Stimulated activated naive CD4-positive, alpha-beta T cell (primary cell): ENCODE measurements at regions not wholly inside any gene's neighbourhood (a gene's known extent, or its start where the extent isn't known, plus 50 kb on each side); places are given as distances from the start of the nearest gene placed in this dataset.

Experiments used
- DNase-seq, 6 experiments: peaks; one replicate each; lab custom pipeline; 2025; lab: John Stamatoyannopoulos, UW

GRCh38 chr6:153790048-153790447 lies 249.0 kb upstream of the OPRM1 start:
- DNase-seq, result no peak

GRCh38 chr6:153787341-153787606 lies 251.8 kb upstream of the OPRM1 start:
- DNase-seq, result no peak

DNA sequence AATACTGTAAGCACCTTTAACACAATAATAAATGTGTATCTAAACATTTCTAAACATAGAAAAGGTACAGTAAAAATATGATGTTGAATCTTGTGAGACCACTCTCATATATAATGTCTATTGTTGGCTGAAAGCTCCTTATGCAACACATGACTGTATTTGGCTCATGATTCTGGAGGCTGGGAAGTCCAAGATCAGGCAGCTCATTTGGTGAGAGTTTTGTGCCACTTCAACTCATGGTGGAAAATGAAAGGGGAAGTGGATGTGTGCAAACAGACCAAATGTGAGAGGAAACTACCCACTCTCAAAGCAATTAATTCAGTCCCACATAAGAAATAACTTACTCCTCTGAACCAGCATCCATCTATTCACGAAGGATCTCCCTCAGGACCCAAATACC lies 257.7 kb upstream of the OPRM1 start:
- no peak for DNase-seq

DNA sequence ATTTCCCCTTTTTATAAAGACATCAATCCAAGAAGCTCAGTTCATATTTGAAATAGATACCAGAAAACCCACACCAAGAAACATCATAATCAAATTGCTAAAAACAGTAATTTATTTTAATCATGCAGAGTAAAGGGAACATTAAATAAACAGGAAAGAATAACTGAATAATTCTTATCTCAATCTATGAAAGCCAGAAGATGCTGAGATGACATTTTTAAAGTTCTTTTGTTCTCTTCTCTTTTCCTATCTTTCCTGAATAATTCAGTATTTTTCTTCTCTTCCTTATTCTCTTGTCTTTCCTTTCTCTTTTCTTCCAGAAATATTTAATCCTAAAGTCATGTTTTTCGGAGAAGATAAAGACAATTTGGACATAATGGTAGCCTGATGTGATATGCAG lies 259.0 kb upstream of the OPRM1 start:
- no peak for DNase-seq

DNA sequence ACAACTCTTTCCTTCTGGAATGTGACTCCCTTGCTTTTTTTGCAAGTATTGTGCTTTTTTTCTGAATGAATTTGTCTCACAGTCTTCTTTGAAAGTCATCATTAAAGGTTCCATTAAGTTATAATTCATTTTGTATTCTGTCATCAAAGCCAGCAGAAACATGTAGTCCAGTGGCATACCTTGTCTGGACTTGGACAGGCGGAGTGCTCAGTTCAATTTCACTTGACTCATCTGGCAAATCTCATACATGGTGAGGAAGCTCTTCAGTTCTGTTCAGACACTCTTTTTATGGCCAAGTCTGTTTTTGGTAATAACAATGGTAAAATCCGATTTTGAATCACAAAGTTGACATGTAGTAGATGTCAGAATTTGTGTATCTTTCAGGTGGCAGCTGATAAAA lies 260.8 kb upstream of the OPRM1 start:
- no peak for DNase-seq

- DNase-seq, result no peak
Observed at GRCh38 chr6:153771577-153771976, 267.5 kb upstream of the OPRM1 start.

GRCh38 chr6:153767127-153767526 lies 271.9 kb upstream of the OPRM1 start:
- DNase-seq, result no peak

DNA sequence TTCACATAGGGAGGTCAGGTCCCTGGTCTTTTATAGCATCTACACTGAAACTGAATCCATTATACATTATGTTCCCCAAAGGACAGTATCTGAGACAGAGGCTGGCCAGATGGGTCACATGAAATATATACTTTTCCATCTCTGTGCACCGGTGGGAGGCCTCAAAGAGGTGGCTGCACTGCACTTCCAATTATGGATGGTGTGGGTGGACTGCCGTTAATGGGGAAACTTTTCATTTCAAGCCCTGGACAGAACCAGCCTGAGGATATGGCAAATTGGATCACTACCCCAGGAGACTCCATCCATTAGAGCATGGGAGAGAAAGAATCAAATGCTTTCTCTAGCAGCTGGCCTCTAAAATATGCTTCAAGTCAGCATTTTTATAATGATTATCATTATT lies 280.5 kb upstream of the OPRM1 start:
- DNase-seq, result no peak

- DNase-seq, result no peak
Observed at GRCh38 chr6:153735761-153736160, 303.3 kb upstream of the OPRM1 start.

- no peak for DNase-seq
Observed at GRCh38 chr6:153729189-153729588, 309.9 kb upstream of the OPRM1 start.

DNA sequence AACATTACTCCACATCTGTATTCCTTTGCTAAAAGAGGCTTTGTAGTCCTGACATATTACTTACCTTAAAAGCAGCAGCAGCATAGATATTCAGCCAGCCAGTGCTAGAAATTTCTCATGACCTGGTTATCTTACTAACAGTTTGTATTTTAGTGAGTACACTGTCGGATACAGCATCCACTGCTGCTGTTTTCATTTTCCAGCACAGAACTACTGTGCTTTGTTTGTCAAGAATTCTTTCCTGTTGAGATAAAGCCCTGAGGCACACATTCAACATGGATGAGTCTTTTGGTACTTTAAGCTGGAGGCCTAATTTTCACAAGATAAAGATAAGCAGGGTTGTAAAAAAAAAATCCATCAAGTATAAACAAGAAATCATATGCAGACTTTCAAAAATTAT lies 311.2 kb upstream of the OPRM1 start:
- DNase-seq, result no peak

DNA sequence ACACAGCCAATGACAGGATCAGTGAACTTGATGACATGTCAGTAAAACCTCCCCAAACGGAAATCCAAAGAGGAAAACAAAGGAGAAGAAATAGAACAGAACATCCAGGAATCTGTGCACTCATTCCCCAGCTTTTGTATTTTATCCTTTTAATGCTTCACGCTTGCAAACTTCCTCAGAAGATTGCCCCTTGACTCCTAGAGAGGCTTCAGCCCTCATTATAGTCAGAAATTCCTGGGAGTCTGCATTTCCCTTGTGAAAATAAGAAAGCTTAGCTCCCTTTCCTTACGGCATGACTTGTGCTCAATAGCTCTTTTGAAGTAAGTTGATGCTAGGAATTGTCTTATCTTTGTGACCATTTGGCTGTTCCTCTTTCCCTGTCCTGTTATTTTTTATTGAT lies 313.6 kb upstream of the OPRM1 start:
- no peak for DNase-seq

- no peak for DNase-seq
Observed at GRCh38 chr6:153720732-153721131, 318.3 kb upstream of the OPRM1 start.

- DNase-seq, result no peak
Observed at GRCh38 chr6:153705429-153705828, 333.6 kb upstream of the OPRM1 start.

GRCh38 chr6:153702671-153703070 lies 336.4 kb upstream of the OPRM1 start:
- no peak for DNase-seq

- DNase-seq, result no peak
Observed at GRCh38 chr6:153698637-153699036, 340.4 kb upstream of the OPRM1 start.

GRCh38 chr6:153698001-153698400 lies 341.0 kb upstream of the OPRM1 start:
- DNase-seq, result no peak

GRCh38 chr6:153677522-153677921 lies 361.5 kb upstream of the OPRM1 start:
- DNase-seq, result no peak

- no peak for DNase-seq
Observed at GRCh38 chr6:153673750-153674149, 365.3 kb upstream of the OPRM1 start.

DNA sequence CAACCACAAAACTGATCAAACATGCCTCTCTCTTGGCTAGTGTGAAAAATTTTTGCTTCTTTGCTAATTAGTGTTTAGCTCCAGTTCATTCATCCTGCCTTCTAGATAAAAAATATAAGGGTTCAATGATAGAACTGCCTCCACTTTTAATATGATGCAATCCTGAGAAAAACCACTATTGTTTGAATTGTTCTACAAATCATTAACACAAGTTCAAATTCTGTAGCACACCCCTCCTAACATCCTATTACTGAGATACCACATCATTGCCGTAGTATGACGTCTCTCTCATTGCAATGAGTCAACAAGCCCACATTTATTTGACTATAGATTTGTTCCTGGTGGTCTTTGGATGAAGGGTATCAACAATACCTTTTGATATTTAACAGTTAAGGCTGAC lies 365.8 kb upstream of the OPRM1 start:
- no peak for DNase-seq

DNA sequence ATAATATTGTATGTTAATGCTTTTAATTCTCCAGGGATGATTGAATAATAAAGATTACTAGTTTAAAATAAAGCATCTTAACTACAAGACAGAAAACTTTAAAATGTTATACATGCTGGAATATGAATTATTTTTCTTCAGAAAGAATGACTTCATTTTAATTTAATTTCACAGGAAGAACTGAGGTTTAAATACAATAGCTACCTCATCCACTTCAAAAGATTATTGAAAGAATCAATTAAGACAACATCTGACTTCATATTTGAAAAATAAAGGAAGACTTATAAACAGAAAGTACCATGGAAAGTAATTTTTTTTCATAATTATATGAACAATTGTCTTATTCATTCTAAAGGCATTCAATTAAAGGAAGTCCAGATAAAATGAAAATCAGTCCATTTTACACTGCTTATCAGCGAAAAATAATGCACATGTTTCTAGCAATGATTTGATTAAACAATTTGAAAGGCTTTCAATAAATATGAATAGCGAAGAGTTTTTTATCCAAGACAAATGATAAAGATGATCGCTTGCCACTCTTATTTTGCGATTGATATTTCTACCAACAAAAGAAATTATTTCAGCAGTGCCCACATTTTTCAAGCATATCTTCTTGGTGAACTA lies 368.5 kb upstream of the OPRM1 start:
- no peak for DNase-seq

DNA sequence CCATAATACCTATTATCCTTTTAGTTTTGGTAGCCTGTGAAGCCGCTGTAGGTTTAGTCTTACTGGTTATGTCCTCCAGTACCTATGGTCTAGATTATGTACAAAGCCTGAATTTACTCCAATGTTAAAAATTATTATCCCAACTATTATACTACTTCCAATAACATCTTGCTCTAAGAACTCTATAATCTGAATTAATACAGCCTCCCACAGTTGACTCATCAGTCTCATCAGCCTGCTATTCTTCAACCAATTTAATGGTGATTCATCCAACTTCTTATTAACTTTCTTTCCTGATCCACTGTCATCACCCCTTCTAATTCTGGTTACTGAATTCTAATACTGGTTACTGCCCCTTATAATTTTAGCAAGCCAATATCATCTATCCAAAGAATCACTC lies 370.3 kb upstream of the OPRM1 start:
- no peak for DNase-seq

DNA sequence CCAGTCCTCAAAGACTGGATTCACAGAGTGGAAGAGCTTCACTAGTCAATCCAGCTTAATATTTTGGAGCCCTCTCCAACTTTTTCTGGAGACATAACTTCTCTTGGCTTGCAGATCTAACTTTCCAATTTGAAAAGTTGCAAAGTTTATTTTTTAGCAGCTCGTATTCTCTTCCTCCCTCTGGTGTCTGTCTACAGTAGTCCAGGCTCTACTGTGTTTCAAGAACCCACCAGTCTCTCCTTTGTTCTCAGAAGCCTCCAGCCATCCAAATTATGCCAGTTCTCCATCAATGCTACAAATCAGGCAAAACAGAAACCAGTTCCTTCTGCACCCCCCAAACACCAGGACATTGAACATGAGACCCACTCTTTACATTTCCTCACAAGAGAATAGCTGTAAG lies 376.1 kb upstream of the OPRM1 start:
- no peak for DNase-seq

- no peak for DNase-seq
Observed at GRCh38 chr6:153645326-153645725, 393.7 kb upstream of the OPRM1 start.

- DNase-seq, result no peak
Observed at GRCh38 chr6:153644000-153644399, 395.0 kb upstream of the OPRM1 start.
